Cardiac septum (tissue), 1 donor: ENCODE measurements at regions not wholly inside any gene's neighbourhood (a gene's known extent, or its start where the extent isn't known, plus 50 kb on each side); places are given as distances from the start of the nearest gene placed in this dataset.

ENCODE experiments used
- DNase-seq: peaks from one replicate; pipeline ENCODE4 v3.0.0-alpha.2; 2020; ENCODE audit warnings: low spot score
- intact Hi-C: fragments of 100-400 bp; cut with DNase I; formaldehyde crosslinking; loops from one replicate; pipeline ENCODE4 v1.14.0; 2022
- donor health status: DM: no; HTN: no; CAD: no.

- intact Hi-C loops, result no loop called here
- no peak for DNase-seq
Measured at GRCh38 chr1:186564582-186564981, 103.7 kb upstream of the PDC start.

- intact Hi-C loops, result no loop called here
- DNase-seq, result no peak
Measured at GRCh38 chr1:186559601-186560116, 98.7 kb upstream of the PDC start.

GRCh38 chr1:186557147-186557777 is 96.3 kb upstream of the PDC start:
- no peak for DNase-seq
- intact Hi-C loops, result no loop called here

- intact Hi-C loops, result no loop called here
- no peak for DNase-seq
Measured at GRCh38 chr1:186550832-186551231, 89.9 kb upstream of the PDC start.

- intact Hi-C loops, result no loop called here
Measured at GRCh38 chr1:186541003-186541402, 80.1 kb upstream of the PDC start.

GRCh38 chr1:186540521-186540920 is 79.6 kb upstream of the PDC start:
- intact Hi-C loops, result no loop called here
- DNase-seq, result no peak

More at GRCh38 chr1:186541003-186541402, 80.1 kb upstream of the PDC start:
- no peak for DNase-seq

GRCh38 chr1:186536273-186536890 is 75.5 kb upstream of the PDC start:
- intact Hi-C loops, result no loop called here

GRCh38 chr1:186535388-186536133 is 74.6 kb upstream of the PDC start:
- intact Hi-C loops, result no loop called here
- no peak for DNase-seq

More at GRCh38 chr1:186536273-186536890, 75.5 kb upstream of the PDC start:
- DNase-seq, result no peak

- intact Hi-C loops, result no loop called here
- DNase-seq, result no peak
Measured at GRCh38 chr1:186534401-186534800, 73.5 kb upstream of the PDC start.

- DNase-seq, result no peak
- intact Hi-C loops, result no loop called here
Measured at GRCh38 chr1:186532466-186532865, 71.6 kb upstream of the PDC start.

GRCh38 chr1:186531561-186532165 is 70.7 kb upstream of the PDC start:
- no peak for DNase-seq
- intact Hi-C loops, result no loop called here

GRCh38 chr1:186530109-186530508 is 69.2 kb upstream of the PDC start:
- no peak for DNase-seq
- intact Hi-C loops, result no loop called here

- intact Hi-C loops, result no loop called here
- no peak for DNase-seq
Measured at GRCh38 chr1:186519982-186520381, 59.1 kb upstream of the PDC start.

GRCh38 chr1:186518822-186519381 is 58.0 kb upstream of the PDC start:
- no peak for DNase-seq
- intact Hi-C loops, result no loop called here

GRCh38 chr1:186518395-186518794 is 57.5 kb upstream of the PDC start:
- intact Hi-C loops, result no loop called here
- no peak for DNase-seq

- DNase-seq, result no peak
- intact Hi-C loops, result no loop called here
Measured at GRCh38 chr1:186514367-186514766, 53.5 kb upstream of the PDC start.

- no peak for DNase-seq
- intact Hi-C loops, result no loop called here
Measured at GRCh38 chr1:186513526-186513925, 52.6 kb upstream of the PDC start.

GRCh38 chr1:186512698-186513457 is 52.0 kb upstream of the PDC start:
- DNase-seq, result no peak
- intact Hi-C loops, result no loop called here
